ENCODE measurements at regions not wholly inside any gene's neighbourhood (a gene's known extent, or its start where the extent isn't known, plus 50 kb on each side); places are given as distances from the start of the nearest gene placed in this dataset.
A peak's percentile ranks its signal among the peaks of the same experiment; 100 is the strongest.

DNA sequence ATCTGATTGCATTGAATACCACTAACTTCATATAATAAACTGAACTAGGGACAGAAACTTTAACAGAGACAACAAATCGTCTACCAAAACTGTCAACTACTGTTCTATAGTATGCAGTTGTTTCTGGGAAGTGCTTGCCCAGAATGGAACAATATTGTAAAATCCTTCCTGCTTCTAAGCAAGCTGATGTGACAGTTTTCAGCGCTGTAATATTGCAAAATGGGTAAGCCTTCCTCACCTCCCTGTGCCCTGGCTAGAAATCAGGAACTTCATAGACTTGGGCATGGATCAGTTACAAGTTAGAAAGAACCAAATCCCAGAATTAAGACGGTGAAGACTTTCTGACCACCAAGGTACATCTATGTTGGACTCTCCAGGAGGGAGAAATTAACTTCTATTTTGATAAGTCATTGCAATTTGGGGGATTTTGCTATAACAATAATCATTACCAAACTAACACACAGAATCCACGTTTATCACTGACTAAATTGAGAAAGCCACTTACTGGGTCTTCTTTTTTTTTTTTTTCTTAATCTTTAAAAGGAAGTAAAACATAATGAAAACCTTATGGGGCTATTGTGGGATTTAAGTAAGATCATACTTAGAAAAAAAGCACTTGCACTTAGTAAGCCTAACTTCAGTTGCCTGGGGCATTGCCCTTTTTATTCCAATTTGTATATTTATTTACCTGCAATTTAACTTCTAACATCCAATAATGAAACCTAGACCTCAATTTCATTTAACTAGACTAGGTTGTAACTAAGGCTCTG, 261.5 kb downstream of the TRIB2 start:
- no peak for DNase-seq

DNA sequence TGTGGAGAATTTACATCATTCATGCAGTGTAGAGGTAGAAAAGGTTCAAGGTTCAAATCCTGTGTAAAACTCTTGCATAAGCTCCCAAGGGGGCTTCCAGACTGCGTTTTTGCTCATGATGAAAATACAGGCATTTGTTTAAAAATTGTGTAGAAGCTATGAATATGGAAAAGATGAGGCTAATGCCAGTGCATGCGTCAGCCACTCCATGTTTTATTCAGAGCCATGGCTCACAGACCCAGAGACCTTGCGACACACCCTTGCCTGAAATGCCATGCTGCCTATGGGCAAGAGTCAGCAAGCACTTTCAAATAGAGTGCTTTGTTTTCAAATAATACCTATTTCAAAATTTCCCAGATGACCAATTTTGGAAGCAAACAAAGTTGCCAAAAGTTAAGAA, 262.3 kb downstream of the TRIB2 start:
- no peak for DNase-seq

DNA sequence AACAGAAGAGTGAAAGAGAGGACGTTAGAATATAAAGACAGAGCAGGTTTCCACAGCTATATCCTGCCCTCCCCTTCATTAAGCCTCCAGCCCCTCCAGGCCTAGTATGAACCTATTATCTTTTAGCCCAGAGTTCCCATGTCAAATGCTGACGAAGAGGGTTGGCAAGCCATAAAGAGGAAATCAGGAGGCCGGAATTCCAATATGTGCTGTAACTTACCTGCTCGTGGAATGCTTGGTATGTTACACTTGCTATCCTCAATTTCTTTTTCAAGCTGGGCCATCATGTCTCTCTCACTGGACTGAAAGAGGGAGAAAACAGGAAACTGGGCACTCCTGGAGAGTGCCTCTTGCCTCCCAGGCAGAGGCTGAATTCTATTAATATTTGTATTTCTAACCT, 264.1 kb downstream of the TRIB2 start:
- no peak for DNase-seq

DNA sequence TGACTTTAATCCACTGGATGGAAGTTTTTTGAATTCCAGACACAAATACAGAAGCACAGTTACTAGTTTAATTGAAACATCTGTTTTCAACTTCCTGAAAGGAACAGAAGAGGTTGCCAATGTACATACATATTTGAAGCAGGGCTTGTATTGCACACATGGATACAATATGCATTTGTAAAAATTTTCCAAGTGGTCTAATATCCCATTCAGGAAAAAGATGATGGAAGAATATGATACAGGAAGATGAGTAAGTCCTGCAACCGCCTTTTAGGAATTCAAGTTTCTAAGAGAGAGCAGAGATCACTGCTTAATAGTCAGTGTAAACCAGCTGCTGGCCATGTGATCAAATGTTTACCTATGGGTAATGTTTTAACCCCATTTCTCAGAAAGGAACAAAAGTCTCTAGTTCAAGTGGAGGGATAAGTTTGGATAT, 265.4 kb downstream of the TRIB2 start:
- DNase-seq: no peak

DNA sequence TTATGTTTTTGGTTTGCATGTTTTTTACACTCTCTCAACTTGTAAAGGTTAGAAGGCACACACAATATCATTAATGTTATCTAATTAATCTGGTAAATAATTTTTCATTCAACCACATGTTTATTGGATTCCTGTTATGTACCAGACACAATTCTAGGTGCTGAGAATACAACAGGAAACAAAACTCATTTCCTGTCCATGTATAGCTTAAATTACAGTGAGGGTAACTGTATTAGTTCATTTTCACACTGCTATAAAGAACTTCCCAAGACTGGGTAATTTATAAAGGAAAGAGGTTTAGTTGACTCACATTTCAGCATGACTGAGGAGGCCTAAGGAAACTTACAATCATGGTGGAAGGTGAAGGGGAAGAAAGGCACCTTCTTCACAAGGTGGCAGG, 270.5 kb downstream of the TRIB2 start:
- DNase-seq: no peak

DNA sequence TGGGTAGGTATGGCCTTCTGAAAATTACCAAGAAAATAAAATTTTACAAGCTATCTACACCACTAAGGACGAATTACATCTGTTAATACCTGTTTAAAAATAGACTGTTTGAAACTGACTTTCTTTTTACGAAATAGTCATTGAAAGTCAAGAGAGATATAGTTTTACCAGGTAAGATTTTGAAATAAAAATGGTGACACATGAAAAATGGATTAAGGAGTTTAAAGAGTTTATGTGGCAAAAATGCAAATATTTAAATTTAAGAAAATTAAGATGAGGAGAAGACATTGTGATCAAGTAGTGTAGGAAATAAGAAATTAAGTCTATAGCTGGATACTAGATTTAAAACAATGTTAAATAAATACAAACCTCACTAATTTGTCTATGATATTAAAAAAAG, 271.5 kb downstream of the TRIB2 start:
- no peak for DNase-seq

DNA sequence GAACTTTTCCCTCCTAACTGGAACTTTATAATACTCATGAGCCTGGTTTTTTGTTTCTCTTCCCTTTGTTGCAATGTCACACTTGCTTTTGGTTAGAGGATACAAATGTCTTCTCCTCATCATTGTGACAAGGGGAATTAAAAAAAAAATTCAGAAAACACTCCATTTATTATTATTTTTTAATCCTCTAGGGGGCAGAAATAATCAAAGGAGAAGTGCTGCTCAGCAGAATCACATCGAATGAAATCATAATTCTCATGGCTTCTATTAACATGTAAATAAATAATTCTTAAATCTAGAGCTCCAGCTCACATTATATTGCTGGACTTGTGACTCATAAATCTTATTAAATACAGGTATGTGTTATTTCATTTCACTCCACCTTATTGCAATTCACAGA, 273.8 kb downstream of the TRIB2 start:
- DNase-seq: no peak

DNA sequence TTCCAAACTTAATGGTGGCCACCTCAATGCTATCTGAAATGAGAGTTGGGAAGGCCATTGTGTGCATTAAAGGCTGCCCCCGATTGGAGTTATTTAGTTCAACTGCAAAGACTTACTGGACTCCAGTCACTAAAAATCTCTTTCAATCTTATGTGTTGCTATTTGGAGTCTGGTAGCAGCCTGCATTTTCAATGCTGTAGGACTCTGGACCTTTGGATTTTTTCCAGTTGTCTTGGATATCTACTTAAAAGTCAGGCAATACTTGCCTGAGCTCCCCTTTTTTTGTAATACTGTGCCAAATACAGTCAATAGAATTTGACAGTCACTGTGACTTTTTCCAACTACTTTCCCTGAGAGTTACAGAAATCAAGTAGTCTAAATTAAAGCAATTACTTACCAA, 281.9 kb downstream of the TRIB2 start:
- DNase-seq: no peak

DNA sequence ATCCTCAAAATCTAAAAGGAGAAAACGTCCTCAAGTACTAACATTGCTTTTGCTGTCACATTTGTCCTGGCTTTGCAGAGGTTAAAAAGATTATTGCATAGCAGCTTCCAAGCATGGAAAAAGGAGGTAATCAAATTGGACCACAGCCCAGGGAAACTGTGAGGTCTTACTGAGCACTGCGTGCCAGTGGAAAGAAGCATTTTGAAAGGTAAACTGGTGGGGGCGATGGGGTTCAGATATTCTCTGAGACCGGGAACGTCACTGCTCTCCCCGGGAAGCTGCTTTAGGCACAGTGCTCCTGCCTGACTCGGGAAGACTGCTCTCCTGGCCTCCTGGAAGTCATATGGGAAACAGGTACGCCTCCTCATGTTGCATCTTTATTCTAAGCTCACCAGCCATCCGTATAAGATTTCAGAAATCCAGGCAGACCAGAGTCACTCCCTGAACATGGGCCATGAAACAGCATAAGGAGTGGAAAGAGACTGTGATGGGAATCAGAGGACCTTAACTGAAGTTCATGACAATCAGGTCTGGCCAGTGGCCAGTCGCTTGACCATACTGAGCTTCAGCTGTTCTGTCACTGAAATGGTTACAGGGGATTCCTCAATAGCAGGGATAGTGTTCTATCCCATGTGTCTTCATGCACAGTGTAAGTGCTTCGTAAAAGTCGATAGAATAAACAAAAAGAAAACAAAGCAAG, 284.1 kb downstream of the TRIB2 start:
- no peak for DNase-seq

DNA sequence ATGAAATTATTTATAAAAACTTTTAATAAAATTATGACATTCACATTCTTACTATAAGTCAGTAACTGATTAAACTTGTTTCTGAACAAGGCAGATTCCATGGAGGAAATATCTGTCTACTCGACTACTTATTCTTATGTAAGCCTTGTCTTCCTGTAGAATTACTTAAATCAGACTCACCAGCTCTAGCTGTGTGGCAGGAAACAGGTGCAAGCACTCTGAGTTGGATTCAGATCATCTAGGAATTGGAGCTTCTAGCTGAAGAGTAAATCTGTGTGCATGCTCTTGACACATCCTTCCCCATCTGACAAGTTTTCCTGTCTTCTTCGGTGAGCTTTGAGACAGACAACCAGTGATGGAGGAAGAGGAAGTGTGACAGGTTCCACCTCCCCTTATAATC, 284.7 kb downstream of the TRIB2 start:
- DNase-seq: no peak

DNA sequence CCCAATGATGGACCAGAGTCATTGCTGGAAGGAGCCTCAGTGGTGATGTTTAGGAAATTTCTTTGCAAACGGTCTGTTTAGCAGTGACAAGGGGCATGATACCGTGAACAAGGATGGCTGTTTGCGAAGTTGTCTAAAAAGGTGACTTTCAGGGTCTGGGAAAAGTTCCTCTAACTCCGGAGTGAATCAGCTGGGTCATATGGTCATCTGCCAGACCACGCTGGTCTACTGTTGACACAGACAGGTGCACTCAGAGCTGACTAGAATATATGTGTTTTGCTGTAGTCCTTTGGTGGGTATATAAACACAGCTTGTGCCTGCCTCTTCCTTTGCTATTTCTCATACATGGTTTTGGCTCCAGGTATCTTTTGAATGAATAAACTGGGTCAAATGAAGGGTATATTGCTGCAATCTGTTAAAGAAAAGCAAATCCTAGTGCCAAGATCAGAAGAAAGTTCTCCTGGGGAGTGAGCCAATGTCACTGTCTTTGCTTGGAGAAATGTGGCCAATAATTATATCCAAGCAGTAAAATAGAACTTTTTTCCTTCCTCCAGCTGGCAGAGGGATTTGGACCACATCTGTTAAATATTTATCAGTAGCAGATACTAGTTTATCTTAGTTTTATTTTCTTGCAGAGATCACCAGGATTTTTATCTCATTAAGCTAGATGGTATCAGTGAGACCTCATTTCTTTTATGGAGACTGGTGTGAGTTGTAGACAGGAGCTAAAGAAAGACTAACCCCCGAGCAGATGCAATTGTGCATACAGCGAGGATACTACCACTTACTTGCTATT, 286.0 kb downstream of the TRIB2 start:
- DNase-seq: no peak

DNA sequence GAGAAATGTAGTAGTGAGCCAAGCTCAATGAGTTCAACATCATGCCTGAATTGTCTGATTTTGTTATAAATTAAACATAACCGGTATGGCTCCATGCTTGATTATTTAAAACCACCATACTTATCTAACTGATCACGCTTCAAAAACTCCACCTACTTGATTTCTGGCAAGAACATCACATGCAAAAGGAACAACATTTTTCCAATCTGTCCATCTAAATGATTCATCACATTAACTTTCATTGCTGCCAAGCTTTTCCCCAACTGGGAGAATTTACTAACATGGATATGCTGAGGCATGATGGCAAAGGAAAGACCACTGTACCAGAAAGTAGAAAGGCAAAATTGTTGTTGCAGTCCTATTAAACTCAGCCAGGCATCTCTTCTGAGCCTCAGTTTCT, 286.8 kb downstream of the TRIB2 start:
- DNase-seq: no peak

DNA sequence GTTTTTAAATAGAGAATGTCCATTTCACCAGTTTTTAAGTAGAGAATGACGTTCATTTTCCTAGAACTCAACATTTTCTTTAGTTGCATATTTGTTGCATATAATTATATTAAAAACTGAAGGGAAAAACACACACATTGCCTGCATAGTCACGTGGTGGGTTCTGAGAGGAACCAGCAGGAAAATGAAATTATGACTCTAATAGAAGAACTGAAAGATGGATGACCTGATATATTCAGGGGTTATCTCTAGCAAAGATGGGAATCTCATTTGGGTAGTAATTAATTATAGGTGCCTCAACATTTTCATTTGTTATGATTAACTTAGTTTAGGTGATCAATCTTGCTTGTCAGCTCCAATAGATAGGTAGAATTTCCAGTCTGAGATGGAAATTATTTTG, 288.3 kb downstream of the TRIB2 start:
- no peak for DNase-seq

DNA sequence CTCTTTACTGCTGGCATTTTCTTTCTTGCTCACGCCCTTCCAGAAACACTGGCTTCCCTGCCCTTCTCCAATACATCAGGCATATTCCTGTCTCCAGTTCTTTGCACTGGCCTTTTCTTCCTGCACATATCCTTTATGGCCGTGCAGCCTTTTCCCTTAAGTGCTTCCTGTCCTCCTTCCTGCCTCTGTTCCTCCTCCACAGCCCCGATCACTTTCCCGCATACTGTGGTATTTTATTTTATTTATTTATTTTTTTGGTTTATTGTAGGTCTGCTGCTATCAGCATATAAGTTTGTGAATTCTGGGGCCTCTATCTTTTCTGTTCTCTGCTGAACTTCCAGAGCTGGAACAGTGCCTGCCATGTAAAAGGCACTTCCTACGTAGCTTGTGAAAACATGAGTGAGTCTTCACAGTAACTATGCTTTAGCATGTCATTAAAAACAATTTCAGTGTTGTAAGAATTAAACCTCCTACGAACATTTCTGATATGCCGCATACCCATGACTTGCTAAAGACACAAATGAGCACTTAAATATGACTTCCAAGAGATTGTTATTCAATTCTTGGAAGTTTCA, 289.1 kb downstream of the TRIB2 start:
- DNase-seq: no peak

DNA sequence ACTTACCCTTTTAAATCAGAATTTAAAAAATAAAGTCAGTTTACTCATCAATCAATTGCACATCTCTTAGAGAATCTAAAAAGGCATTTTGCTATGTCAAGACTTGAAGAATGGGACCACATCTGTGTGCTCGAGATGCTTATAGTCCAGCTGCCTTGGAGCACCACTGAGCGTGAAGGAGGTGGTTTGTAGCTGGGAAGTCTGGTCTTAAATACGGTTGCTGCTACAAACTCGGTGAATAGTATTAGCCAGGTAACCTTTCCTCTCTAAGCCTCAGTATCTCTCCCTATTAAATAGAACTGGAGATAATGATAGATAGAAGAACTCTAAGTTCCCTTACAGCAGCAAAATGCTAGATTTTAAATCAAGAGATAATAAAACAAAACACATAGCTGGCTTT, 289.7 kb downstream of the TRIB2 start:
- DNase-seq: no peak

DNA sequence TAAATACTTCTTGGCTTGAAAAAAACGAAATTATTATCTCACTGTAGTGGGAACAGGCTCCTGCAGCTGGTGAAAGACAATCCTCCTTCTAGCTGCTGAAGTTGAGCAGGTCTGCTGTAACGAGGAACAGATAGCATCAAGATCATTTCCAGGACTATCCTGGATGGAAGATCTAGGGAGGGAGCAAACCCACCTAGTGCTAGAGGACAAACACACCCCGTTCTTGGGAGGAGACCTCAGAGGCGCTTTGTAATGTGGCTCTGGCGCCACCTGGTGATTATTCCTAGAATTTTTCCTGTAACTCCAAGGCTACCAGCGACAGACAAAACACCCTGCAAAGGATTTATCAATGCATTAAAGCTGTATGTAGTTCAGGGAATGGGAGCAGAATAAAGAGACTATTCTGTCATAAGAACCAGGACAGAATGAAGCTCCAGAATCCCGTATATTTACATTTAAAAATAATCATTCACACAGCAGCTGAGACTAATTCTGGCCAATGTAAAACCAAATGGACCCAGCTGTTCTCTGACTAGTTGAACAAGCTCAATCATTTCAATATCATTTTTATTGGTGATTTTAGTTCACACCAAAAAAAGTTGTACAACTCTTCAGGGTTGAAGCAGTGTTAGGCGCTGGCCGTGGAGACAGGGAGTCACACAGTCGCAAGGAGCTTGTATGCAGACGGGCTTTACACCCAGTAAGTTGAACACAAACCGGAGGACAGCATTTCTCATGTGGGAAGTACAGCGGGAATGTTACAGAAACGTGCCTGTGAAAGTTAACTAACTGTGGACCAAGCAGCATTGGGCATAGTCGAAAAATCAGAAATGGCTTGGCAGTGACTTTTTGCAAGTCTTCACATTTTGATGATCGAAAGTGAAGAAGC, 290.3 kb downstream of the TRIB2 start:
- DNase-seq: peak; percentile 51

DNA sequence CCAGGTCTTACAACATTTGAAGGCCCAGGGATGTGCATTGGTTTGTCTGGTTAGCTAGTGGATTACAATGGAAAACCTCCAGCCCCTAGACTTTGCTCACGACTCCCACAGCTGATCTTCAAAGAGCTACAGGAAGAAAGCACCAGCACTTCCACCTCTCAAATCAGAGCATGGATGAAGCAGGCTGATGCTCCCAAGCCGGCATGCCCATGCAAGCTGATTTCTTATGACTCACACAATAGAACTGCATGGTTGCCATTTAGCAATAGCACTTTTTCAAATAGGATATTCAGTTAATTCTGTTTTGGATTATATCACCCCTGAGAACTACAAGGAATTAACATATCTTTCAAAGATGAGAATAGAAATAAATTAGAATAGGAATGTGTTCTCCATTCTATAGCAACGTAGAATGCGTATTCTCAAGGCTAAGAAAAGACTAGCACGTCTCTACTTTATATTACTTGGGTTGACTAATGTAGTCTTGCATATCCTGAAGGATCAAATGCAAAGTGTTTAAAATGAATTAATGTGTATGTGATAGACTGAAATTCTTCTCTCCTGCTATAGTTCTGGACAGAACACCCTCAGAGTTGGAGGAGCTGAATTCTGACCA, 292.4 kb downstream of the TRIB2 start:
- no peak for DNase-seq

DNA sequence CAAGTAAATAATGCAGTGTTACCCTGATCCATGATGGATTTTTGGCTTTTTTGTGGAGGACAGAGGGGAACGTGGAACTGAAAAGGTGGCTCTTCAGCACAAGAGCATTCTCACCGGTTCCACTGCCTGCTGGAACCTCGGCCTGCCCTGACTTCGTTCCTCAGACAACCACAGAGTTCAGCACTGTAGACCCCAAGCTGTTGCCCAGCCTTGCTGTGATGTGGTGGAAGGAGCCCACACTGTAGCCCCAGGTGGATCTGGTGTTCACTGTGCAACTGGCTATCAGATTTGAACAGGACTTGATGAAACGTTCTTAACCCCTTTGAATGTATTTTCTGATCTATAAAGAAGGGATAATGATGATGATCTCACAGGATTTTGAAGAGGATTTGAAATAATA, 293.5 kb downstream of the TRIB2 start:
- DNase-seq: no peak

DNA sequence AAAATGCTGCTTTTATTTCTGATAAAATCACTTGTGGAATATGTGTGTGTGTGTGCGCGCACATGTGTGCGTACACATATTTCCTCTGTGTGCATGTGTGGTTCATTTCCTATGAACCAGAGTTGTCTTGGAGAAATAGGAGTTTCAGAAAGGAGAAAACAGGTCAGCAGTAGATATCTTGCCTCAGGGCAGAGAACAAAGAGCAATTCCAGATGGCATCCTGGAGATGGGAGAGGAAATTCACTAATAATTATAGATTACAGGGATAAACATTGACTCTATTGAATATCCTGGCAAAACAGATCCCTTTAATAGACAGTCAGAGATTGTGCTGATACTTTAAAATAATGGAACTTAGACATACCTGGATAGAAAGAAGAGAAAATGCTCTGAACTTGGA, 298.0 kb downstream of the TRIB2 start:
- DNase-seq: no peak

DNA sequence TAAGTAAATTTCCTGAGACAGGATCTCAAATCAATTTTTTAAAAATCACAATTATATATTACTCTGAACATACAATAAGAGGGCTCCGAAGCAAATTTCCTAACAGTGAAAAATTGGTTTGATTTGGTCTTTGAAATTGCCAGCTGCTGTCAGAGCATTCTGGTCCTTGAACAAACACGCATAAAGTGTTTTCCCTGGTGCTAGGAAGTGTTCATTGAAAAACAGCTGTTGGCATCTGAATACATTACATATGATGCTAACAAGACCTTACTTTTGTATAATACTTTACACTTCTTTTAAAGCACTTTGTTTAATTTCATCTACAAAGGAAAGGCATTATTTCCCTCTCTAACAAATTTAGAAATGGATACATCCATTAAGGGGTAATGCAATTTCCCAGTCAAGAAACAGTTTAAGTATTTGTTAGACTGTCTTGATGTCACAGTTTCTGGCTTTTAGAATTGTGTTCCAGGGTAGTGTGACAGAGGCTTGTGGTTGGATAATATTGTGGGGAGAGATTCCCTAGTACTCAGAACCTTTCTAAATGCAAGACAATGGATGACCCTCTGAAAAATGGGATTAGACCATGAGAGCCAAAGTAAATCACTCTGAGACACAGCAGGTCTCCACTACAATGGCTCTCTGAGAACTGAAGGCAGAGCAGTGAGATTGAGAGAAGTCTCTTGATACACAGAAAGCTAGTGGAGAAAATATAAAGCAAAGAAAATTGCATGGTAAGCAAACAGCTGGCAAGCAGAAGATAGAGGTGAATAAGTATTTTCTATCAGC, 299.0 kb downstream of the TRIB2 start:
- no peak for DNase-seq

DNA sequence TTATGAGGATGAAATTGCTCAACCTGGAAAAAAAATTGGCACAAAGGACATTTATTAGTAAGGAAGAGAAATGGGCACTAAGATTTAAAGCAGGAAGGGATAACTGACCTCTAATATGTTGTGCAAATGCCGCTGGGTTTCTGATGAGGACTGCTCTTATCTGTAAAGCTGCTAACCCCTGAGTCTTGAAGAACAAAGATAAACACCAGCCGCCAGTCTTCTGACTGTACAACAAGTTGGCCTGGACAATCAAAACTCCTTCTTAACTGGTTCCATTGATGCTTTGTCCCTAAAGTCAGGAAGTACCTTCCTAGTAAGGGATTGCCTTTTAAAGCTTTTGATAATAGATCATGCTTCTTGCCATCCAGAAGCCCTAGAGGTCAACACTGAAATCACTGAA, 301.8 kb downstream of the TRIB2 start:
- no peak for DNase-seq
